KMS-11 (cell line): ENCODE measurements at regions not wholly inside any gene's neighbourhood (a gene's known extent, or its start where the extent isn't known, plus 50 kb on each side); places are given as distances from the start of the nearest gene placed in this dataset.

Source experiments
- H2AFZ ChIP-seq: fragments of 200-600 bp; sonication (generic); 2 replicates; pipeline ENCODE4 v1.6.1; 2016; ENCODE audit warnings: antibody characterized with exemption, mixed run types, low read depth
- H3K27ac ChIP-seq: fragments of 200-600 bp; sonication (generic); 2 replicates; pipeline ENCODE4 v1.6.1; 2016; ENCODE audit warnings: mild to moderate bottlenecking, mixed run types
- H3K27me3 ChIP-seq: fragments of 200-600 bp; sonication (generic); 2 replicates; pipeline ENCODE4 v1.6.1; 2017; ENCODE audit warnings: mild to moderate bottlenecking, low read depth, mixed run types, moderate library complexity; ENCODE audit not compliant: insufficient read depth
- H3K36me3 ChIP-seq: fragments of 200-600 bp; sonication (generic); 2 replicates; pipeline ENCODE4 v1.6.1; 2017; ENCODE audit warnings: mild to moderate bottlenecking, mixed run types; ENCODE audit not compliant: insufficient read depth
- H3K4me1 ChIP-seq: fragments of 200-600 bp; sonication (generic); 2 replicates; pipeline ENCODE4 v1.6.1; 2016; ENCODE audit warnings: mild to moderate bottlenecking, low read depth, mixed run types; ENCODE audit not compliant: poor library complexity, severe bottlenecking
- H3K4me2 ChIP-seq: fragments of 200-600 bp; sonication (generic); 2 replicates; pipeline ENCODE4 v1.7.0; 2016; ENCODE audit warnings: mild to moderate bottlenecking, mixed run types
- H3K4me3 ChIP-seq: fragments of 200-600 bp; sonication (generic); IDR thresholded peaks from 2 replicates; pipeline ENCODE4 v1.6.1; 2017; ENCODE audit warnings: low read depth, low read length, mixed read lengths; ENCODE audit not compliant: insufficient read depth
- H3K79me2 ChIP-seq: fragments of 200-600 bp; sonication (generic); 2 replicates; pipeline ENCODE4 v1.6.1; 2016; ENCODE audit warnings: low read depth, mixed run types; ENCODE audit not compliant: insufficient read depth
- H3K9ac ChIP-seq: fragments of 200-600 bp; sonication (generic); 2 replicates; pipeline ENCODE4 v1.6.1; 2016; ENCODE audit warnings: mild to moderate bottlenecking, mixed run types
- H4K20me1 ChIP-seq: fragments of 200-600 bp; sonication (generic); 2 replicates; pipeline ENCODE4 v1.6.1; 2016; ENCODE audit warnings: mild to moderate bottlenecking, mixed run types; ENCODE audit not compliant: insufficient read depth
- TF ChIP-seq, protein P1 (sequence below): fragments of 200-600 bp; sonication (generic); conservative IDR thresholded peaks from 2 replicates; pipeline ENCODE4 v1.6.1; 2017; ENCODE audit warnings: low read depth, mild to moderate bottlenecking, antibody characterized with exemption, low read length, moderate library complexity, mixed read lengths

DNA sequence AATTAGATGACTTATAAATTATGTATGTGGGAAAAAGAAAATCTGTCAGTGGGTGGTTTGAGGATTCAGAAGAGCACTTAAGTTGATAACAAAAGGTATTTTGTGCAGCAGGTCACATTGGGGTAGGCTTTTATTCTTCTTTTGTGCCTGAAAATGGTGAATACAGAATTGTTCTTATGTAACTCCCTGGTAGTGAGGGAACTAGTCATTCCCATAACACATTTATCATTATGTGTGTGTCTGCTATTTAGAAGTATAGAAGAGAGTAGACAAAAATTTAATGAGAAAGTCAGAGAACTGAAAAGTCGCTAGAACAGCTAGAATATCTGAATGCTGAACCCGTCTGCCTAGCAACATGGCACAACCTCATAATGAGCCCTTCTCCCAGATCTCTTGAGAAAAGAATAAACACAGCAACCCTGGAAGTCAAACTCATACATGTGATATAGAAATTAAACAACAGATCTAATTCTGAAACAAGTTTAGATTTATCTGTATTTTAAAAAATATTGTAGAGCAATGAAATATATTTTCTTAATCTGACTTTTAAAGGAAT is 111.8 kb upstream of the EDNRB start:
- Histone ChIP-seq H3K36me3 (no peaks in the 10 kb centered on the region), H3K27me3 (no peaks in the 10 kb centered on the region), H4K20me1 (no peaks in the 10 kb centered on the region), H3K4me2 (no peak overlapping the region), H3K4me1 (no peaks in the 10 kb centered on the region), H3K9ac (no peak overlapping the region), H3K79me2 (no peaks in the 10 kb centered on the region), H2AFZ (no peak overlapping the region), H3K27ac (no peak overlapping the region), H3K4me3 (no peak overlapping the region)
- TF ChIP-seq, protein P1, sequence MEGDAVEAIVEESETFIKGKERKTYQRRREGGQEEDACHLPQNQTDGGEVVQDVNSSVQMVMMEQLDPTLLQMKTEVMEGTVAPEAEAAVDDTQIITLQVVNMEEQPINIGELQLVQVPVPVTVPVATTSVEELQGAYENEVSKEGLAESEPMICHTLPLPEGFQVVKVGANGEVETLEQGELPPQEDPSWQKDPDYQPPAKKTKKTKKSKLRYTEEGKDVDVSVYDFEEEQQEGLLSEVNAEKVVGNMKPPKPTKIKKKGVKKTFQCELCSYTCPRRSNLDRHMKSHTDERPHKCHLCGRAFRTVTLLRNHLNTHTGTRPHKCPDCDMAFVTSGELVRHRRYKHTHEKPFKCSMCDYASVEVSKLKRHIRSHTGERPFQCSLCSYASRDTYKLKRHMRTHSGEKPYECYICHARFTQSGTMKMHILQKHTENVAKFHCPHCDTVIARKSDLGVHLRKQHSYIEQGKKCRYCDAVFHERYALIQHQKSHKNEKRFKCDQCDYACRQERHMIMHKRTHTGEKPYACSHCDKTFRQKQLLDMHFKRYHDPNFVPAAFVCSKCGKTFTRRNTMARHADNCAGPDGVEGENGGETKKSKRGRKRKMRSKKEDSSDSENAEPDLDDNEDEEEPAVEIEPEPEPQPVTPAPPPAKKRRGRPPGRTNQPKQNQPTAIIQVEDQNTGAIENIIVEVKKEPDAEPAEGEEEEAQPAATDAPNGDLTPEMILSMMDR: no peak

DNA sequence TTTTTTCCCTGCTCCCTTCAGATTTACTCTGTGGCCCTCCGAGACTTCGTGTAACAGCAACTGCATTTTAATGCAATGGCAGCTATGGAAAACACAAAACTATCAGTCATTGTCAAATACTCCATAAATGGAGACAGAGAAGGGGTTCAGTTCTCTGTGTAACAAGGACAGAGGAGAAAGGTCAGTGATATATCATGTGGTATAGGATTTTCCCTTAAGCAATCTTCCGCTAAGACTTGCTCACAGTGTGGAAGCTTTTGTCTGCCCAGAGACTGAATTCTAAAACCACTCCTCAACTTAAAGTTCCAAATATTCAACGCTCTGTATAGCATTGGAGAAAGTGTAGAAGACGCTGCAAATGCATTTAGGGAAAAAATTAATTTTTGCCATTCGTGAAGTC is 111.3 kb upstream of the EDNRB start:
- H4K20me1 ChIP-seq: no peaks in the 10 kb centered on the region
- TF ChIP-seq, protein P1: no peak
- H2AFZ ChIP-seq: no peak overlapping the region
- no peaks in the 10 kb centered on the region for H3K4me1 ChIP-seq
- no peak overlapping the region for H3K4me2 ChIP-seq
- no peak overlapping the region for H3K27ac ChIP-seq
- no peak overlapping the region for H3K9ac ChIP-seq
- H3K27me3 ChIP-seq: no peaks in the 10 kb centered on the region
- H3K4me3 ChIP-seq: no peak overlapping the region
- no peaks in the 10 kb centered on the region for H3K79me2 ChIP-seq
- H3K36me3 ChIP-seq: no peaks in the 10 kb centered on the region

DNA sequence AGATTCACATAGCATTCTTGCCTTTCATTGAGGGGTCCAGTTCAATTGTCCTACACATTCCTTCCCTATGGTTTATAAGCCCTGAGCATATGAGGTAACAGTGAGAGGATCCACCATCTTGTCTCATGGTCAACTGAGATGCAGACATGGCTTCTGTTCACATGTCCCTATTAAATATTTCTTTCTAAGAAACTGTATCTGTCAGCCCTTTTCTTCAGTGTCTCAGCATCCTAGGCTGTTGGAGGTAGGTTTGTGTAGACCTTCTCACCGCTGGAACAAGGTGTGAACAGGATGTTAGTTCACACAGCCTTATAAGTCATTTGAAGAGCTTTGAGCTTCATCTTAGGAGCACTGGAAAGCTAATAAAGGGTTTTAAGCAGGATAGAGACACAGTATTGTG is 110.3 kb upstream of the EDNRB start:
- no peak overlapping the region for H2AFZ ChIP-seq
- H3K4me3 ChIP-seq: no peak overlapping the region
- H3K27me3 ChIP-seq: no peaks in the 10 kb centered on the region
- no peaks in the 10 kb centered on the region for H4K20me1 ChIP-seq
- no peaks in the 10 kb centered on the region for H3K4me1 ChIP-seq
- H3K4me2 ChIP-seq: no peak overlapping the region
- no peak overlapping the region for H3K27ac ChIP-seq
- TF ChIP-seq, protein P1: no peak
- H3K9ac ChIP-seq: no peak overlapping the region
- no peaks in the 10 kb centered on the region for H3K79me2 ChIP-seq
- H3K36me3 ChIP-seq: no peaks in the 10 kb centered on the region

DNA sequence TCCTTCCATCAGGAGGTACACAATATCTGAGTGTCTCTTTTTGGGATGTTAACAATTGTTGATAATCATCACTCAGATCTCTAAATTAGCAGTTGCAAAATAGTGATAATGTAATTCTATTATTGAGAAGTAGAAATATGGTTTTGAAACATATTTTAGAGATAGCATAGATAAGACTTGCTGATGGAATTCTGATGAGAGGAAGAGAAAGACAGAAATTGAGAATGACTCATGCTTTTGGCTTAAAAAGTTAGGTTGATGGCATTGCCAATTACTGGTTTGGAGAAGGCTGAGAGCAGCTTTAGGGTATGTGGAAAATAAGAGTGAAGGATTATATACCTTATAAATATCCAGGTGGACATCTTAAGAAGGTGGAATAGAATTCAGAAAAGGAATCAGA is 106.4 kb upstream of the EDNRB start:
- Histone ChIP-seq H3K36me3 (no peaks in the 10 kb centered on the region), H3K27me3 (no peaks in the 10 kb centered on the region), H3K79me2 (no peaks in the 10 kb centered on the region), H3K27ac (no peak overlapping the region), H3K9ac (no peak overlapping the region), H4K20me1 (no peaks in the 10 kb centered on the region), H3K4me1 (peaks cover 10% of the 10 kb centered on the region), H2AFZ (no peak overlapping the region), H3K4me2 (no peak overlapping the region), H3K4me3 (no peak overlapping the region)
- TF ChIP-seq, protein P1: no peak
